ENCODE measurements at regions not wholly inside any gene's neighbourhood (a gene's known extent, or its start where the extent isn't known, plus 50 kb on each side); places are given as distances from the start of the nearest gene placed in this dataset.

- TF ChIP-seq CTCF (IDR thresholded peaks at IDR 0.05) (no peak), POLR2A (IDR thresholded peaks at IDR 0.05) (no peak)
Observed at GRCh38 chr9:85216601-85217000, 525.2 kb downstream of the AGTPBP1 start.

Measured in breast epithelium (tissue), 3 donors.